Activated CD4-positive, alpha-beta T cell treated with anti-CD3 and anti-CD28 coated beads for 48 hours (primary cell): ENCODE measurements at regions not wholly inside any gene's neighbourhood (a gene's known extent, or its start where the extent isn't known, plus 50 kb on each side); places are given as distances from the start of the nearest gene placed in this dataset.

Experiments used
- DNase-seq: peaks from one replicate; pipeline ENCODE4 v3.0.0-alpha.2; 2020

DNA sequence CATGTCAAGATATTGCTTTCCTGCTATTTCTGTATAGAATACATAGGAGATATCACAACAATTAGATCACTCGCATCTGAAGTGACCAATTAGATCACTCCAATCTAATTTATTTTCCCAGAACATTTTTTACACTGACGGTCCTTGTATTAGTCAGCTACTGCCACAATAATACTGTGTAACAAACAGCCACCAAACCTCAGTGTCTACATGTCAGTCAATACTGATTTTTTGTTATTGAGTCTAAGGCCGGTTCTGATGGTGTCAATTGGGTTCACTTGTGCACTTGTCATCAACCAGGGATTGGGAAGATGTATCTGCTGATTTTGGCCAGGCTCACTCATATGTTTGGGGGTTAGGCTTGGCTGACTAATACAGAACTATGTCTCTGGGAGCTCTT lies 275.9 kb upstream of the NFE2L3 start:
- DNase-seq: no peak

DNA sequence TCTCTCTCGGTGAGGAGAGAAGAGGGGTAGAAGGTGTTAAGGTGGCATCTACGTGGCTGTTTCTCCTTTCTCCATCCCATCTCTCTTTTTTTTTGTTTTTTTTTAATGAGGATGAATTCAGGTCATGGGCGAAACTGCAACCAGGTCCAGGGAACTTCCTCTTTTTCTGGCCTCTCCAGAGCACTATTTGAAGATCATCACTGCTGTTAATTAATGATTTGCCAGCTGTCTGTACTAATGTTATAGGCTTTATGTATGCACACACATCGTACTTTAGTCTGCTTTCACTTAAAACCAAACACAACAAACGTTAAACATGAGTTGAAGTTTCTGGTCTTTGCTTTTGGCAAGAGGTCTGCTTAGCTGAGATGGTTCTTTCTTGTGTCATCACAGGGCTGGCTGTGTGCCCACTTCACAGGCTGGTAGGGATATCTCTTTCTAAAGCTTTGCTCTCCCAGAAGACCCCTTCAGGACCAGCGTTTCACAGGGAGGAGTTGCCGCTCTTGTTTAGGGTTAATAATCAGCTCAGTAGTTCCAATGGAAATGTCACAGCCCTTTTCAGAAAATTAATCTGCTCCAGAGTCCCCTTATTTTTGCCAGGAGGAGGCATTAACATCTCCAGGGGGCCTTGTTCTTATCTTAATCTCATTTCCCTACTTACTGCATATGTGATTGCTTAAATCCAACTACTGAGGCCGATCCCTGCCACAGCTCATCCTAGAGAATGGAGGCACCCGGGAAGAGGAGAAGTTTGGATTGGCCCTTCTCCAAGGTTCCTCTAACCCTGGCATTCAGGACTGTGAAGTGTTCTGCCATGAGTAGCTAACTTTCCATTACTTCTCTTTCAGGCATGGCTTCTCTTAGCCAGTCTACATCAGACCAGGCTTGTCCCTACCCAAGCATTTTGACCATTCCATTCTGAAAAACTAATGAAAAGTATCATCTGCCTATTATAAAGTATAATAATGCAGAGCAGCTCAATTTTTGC lies 273.9 kb upstream of the NFE2L3 start:
- no peak for DNase-seq

DNA sequence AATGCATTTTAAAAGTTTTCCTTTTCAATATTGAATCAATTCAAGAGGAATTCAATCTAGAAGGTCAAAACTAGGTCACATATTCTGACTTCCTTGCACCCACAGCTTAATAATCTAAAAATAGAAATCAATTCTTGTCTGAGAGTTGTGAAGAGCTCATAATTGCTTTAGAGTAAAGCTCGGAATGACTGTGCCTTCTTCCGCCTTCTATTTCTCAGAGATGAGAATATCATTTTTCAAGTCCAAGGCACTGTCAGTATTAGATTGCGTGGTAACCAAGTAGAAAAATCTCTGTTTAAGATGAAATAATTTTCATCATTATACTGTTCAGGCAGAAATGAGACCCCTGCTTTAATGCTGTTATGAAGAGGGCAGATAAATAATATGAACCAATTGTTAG lies 272.2 kb upstream of the NFE2L3 start:
- no peak for DNase-seq

DNA sequence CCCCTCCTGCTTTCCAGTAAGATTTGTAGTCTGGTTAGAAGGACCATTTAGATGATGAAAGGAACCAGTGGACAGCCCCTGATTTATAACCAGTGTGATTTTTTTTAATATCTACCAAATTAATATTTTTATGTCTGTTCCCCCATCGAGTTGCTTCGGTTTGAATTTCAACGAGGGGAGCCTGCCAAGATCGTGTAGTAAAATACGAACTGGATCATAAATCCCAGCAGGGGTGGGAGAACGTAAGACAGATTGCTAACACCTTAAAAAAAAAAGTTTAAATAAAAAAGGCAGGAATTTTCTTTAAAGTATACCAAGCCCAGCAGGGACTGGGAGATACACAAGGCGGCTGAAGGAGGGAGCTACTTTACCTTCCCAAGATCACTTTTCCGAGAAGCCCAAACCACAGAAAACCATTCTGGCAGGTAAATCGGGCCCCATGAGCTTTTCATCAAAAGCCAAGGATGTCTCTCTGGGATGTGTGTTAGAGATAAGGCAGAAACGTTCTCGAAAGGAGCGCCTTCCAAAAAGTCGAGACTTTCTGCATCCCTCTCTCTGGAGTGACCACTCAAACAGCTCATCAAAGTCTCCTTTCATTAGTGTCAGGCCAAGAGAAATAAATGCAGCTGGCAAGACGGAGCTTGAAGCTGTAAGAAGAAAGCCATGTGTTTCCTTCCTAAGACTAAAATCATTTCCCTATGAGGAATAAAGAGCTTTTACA lies 270.5 kb upstream of the NFE2L3 start:
- no peak for DNase-seq

DNA sequence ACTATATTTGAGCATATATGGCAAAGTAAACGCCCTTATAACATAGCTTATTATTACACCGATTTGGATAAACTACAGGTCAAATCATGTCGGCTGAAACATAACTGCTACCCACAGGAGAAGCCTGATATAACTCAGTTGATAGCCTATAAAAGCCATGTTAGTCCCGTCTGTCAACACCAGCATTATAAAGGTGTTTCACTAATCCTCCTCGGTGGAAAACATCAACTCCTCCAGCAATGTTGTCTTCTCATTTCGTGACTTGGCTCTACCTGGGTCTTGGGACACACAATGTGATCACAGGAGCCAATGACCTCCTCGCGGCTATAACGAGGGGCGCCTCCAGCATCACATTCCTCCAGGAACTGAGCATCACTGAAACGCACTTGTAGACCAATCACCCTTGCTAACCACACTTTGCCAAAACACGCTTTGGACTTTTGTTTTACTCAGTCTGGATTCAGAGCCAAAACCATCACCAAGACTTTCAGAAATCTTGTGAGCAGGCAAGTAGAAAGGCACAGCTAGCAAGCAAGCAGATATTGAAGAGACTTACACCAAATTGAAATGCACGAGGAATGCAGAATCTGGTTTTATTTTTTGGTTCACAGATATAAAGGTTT lies 269.7 kb upstream of the NFE2L3 start:
- DNase-seq: no peak

DNA sequence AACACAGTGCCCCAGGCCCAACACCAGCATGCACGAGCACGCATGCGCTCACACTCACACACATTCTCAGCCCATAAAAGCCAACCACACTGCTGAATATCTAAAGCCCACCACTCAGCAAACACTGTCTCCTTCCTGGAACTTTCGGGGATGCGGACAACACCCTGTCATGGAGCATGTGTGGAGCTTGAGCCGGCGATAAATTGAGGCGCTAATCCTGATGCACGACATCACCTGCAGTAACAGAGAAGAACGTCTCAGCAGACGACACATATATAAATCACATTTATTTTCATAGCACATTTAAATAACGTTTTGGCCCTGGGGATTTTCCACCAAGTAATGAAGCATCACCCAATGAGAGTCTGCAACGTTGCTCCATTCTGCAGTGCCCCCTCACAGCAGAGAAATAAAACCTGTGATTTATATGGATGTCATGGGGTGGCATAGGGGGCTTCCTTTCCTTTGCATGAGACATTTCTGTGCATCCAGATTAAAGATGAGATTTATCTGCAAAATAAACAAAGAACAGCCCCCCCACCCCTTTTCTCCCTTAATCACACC lies 267.7 kb upstream of the NFE2L3 start:
- no peak for DNase-seq

DNA sequence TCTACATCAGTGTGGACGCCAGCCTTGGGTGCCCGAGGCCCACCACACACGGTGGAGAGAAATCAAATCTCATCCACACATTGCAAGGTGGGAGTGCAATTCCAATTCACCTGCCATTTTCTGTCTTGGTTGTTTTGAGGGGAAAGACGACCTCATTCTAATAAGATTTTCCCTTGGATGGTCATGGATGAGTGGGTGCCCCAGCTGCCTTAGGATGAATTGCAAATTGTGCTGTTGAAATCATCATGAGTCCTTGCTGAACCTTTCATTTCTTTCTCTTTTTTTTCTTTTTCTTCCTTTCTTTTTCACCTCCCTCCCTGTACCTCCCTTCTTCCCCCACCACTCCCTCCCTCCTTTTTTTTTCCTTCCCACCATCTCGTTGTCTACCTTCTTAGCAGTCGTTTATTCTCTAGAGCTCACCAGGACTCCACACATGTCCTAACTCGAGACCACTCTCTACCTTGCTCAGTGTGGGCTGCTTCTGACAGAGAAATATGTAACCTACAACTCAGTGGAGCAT lies 266.9 kb upstream of the NFE2L3 start:
- DNase-seq: no peak

DNA sequence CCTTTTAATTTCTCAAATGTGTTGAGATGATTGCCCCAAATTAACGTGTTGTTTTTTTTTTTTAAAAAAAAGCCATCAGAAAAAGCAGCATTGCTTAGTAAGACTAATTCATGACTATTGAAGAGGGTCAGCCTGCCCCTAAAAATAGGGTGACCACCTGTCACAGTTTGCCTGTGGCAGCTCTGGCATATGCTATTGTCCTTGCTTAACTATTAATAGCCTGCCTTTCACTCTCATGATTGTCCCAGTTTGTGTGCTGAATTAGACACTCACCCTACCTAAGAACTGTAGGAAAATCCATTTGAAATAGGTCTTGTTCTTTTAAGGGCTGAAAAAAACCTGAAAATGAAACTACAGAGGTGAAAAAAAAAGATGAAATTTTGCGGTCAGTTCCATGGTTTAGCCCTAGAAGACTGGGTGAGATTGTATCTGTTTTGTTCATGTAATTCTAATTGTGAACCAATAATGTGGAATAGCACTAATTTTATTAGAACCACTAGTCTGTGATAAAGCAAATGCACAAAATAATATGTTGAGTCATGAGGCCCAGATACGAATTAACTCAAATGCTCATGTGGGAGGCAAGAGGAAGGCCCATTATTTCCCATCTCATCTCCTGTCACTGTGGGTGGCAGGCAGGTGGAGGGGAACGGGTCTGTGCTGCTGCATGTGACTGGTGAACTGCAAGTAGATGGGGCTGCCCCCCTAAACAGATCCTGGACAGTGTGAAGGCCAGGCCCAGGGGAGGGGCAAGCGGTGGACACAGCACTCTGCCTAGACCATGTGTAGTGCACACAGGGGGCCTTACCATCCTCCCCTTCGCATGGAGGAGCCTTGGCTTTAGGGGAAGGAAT lies 265.4 kb upstream of the NFE2L3 start:
- no peak for DNase-seq

DNA sequence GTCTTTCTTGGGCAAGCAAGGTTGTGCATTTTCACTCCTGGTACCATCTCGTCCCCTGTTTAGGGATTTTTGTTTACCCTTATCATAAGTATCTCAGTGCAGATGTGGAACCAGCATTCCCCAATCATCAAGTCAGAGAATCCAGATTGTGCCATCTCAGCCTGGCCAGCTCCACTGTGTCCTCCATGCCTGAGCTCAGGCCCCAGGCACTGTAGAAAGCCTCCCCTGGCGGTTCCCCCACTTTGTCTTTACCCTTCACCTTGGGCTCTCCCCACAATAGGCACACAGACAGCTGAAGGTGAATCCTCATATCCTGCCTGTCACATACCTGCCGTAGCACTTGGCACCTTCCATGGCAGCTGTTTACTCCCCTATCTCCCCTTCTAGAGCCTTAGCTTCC lies 264.7 kb upstream of the NFE2L3 start:
- no peak for DNase-seq

DNA sequence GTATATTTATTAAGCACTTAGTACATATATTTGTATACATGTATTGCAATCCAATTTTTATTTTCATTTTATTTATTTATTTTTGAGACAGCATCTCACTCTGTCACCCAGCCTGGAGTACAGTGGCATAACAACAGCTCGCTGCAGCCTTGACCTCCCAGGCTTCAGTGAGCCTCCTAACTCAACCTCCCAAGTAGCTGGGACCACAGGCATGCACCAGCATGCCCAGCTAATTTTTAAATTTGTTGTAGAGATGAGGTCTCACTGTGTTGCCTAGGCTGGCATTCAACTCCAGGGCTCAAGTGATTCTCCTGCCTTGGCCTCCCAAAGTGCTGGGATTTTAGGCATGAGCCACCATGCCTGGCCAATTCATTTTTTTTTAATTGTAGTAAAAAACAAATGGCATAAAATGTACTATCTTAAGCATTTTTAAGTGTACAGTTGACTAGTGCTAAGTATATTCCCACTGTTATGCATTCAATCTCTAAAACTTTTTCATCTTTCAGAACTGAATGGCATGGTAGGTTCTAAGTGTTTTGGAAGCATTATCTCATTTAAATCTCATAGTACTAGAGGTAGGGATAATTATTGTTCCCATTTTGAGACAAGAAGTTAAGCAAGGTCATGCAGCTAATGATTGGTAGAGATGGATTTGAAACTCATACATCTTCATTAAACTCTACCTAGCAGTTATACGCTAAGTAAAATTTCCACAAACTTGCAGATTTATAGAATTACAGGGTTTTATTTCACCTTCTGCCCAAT lies 264.0 kb upstream of the NFE2L3 start:
- DNase-seq: no peak

DNA sequence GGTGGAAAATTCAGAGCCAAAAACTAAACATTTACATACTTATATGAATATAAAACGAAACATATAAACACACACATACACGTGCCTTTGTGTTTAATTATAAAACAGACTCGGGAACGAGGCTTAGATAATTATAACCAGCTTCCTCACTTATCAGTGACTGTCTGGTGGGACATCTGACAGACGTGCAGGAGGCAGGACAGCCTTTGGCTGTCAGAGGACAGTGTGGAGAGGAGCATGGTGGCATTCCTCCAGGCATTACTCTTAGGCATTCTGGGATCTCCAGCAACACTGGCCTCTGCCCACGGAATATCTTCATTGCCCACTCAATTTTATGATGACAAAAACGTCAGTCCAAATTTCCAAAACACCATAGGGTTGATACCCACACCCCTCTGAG lies 262.2 kb upstream of the NFE2L3 start:
- no peak for DNase-seq

DNA sequence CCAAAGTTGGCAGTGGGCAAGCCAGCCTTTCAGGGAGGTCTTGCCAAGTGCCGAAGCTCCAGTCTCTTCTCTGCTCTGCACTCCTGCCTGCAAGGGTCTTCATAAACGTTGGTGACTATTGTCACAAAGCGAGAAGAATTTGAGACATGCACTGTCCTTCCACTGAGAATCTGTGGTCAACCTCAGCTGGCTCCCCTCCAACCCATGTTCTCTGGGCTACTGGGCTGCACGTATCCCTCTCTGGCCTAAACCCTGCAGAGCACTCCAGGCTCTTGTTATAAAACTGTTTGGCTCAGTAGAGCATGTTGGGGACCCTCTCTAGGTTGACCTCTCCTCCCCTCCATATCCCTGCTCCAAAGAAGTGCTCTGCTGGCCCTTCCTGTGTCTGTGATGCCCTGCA lies 260.4 kb upstream of the NFE2L3 start:
- no peak for DNase-seq

DNA sequence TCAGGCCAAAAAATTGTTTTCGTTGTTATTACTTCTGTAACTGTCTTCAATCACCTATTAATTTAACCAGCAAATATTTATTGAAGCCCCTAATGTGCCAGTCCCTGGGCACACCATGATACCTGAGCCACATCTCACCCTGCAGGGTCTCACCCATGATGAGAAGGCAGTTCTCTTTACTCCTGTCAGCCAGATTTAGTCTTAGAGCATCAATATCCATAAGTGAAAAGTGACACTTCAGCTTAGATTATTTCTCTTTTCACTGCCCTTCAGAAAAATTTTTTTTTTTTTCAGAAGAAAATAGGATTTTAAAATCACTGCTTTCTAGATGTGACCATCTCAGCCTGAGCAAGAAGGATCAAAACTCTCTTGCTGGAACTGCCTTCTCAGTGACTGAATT lies 258.6 kb upstream of the NFE2L3 start:
- no peak for DNase-seq

DNA sequence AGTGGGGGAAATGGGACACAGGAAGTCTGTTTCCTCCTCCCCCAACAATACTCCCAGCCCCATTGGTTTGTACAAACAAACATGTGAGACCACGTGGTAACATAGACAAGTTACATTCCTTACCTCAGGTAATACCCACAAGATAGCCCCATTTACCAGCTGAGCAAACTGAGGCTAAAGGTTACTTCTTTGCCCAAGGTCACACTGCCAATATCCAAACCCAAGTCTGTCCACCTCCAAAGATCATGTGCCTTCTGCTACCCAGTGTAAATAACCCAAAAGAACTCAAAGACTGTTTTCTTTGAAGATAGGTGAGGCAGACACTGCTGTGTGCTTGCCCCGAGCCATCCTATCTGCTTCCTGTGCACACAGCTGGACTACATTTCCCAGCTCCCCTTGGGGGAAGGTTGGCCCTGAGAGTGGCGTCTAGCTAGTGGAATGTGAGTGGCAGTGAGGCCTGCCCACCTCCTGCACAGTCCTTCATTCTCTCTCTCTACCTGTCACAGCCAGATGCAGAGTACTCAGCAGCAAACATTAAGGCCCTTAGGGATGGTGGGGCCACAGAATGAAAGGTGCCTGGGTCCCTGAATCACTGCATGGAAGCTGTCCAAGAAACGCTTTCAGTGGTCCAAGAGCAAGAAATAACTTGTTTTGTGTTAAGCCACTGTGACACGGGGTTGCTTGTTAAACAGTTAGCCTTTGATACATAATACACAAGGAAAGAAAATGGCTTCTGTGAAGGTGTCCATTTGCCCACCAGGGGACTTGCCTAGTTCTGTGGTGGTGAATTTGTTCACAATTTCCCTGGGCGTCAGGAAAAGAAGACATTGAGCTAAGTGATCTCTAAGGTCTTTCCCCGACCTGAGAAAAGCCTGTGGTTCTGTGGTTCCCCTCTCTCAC lies 257.7 kb upstream of the NFE2L3 start:
- DNase-seq: peak; percentile 54

DNA sequence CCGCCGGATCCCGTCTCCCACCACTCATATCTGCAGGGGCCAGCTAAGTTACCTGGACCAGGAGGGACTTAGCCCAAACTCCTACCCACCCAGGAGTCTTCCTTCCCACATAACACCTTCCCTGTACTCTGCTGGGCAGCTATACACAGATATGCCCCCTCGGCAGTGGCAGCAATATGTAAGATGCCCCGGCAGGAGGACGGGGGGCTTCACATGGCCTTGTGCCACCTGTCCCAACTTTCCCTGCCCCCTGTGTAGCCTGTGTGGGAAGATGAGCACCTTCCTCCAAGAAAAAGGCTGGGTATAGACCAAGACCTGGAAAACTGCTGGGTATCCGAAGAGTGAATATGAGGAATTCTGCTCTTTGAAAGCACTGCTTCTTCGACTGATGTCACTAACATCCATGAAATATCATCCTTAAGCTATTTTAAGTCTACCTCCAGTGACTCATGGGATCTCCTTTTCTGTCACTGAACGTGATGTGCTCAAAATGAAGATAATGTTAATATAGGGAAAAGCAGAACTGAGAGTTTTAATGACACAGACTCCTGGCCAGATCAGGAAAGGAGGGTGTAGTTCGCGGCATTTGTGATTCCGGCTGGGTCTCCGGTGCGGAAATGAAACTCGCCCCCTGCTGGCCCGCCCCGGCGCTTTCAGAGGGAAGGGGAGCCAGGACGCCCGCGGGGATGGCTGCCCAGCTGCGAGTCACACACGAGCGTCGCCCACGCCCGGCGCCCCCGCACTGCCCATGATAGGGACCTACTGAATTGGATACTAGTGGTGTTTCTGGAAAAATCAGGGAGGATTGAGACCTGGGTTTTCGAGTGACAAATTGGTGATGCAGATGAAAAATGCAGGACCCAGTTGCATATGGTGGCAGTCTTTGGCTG lies 256.9 kb upstream of the NFE2L3 start:
- DNase-seq: peak; percentile 76

DNA sequence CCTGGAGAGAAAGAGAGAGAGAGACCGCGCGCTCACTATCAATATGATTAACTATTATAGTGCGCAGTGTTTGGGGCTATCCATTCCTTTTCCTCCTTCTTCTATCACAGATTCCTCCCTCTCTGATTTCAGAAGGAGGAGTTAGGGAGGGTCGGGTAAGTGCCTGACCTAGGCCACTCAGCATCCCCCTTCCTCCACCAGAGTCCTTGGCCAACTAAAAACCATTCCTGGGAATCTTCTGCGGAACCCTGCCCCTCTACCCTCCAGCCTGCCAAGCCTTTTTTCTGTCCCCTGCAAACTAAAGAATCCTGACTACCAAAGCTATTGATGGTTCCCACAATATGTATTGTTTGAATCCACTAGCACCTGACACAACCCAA lies 256.2 kb upstream of the NFE2L3 start:
- DNase-seq: no peak

DNA sequence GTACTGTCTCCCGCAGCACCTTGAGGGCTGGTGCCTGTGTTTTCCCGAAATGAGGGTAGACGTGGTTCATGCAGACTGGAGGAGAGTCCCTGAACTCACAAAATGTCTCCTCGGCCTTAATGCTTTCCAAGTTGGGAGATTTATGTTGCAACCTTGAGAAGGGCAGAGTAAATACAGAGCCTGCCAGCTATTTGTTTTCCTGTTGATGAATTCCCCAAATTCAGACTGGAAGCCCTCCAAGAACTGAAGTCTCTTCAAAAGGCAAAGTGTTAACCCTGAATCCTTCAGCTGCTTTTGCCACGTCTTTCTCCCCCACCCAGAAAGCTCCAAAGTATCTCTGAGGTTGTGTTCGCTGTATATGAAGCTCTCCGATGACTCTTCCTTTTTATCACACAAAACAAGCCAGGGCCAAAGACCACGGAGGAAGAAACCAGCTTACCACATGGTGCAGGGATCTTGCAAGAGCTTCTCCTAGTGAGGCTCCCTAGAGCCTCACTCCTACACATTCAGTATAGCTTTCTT lies 254.7 kb upstream of the NFE2L3 start:
- DNase-seq: no peak

DNA sequence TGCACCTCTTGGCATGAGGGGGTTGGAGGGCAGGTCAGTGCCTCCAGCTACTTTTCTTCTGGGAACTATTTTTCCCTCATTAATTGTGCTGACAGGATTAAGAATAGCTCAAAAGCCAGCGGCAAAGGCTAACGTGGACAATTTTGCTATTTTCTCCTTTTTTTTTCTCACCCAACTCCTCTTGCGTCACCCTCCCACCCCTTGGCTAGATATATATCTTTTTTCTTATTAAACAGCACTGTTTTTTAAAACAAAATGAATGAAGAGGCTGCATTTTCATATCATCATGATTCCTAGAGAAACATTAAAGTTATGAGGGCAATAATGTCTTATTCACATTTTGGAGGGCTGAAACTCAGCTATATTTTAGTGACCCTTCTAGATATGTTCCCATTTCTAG lies 251.8 kb upstream of the NFE2L3 start:
- no peak for DNase-seq

DNA sequence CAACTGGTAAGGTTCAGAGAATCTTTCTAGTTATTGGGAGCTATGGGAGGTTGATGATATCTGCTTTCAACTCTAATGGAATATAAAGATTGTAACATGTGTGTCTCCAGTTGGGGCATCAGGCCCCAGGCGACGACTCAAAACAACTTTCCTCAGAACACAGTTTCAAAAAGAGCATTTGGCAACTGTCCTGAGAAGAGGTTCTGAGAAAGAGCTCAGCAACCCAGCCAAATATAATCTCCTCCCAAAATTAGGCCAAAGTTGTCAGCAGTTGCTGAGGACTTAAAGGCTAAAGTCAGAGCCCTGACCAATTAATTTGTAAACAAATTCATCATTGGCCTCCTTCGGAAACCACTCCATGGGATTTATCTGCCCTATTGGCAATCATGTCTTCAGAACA lies 251.1 kb upstream of the NFE2L3 start:
- no peak for DNase-seq
